HG02938 (cell line): ENCODE measurements at regions not wholly inside any gene's neighbourhood (a gene's known extent, or its start where the extent isn't known, plus 50 kb on each side); places are given as distances from the start of the nearest gene placed in this dataset.
"Not testable (repeated sequence)": the region's sequence is repeated elsewhere in the genome, so short reads cannot be mapped to it uniquely, and the experiment has no call there.

Source experiments
- ATAC-seq: cut with Tn5 transposase; IDR thresholded peaks from one replicate; pipeline ENCODE4 v1.9.1; 2021; ENCODE audit warnings: mild to moderate bottlenecking, moderate library complexity; ENCODE audit not compliant: unreplicated experiment

DNA sequence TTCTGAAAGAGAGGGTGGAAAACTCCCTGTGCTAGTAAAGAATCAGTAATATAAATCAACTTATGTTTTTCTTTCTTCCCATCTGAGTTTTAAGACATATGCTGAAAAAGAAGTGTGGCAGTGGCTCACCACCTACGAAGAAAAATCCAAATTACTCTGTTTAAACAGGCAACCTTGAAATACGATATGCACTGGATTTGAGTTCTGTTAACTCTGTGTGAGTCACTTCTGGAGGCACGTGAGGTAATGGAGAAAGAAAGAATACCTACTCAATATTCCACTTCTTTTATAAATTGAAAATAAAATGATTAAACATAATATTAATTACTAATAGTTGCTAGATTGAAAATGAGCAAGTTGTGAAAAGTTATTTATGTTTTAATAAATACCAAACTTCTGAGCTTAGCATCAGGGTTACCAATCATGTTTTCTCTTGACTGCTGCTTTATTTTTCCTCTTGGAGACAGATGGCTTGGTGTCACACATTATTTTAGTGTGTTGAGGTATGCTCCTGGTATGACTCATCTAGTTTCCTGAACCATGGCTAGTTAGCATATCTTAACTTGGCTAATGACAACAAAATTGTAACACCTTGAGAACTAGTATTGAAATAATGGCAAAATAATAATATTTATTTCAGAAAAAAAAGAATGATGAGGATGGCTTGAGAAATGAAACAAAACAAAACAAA is 1705.5 kb upstream of the PIK3C3 start:
- ATAC-seq: no peak

DNA sequence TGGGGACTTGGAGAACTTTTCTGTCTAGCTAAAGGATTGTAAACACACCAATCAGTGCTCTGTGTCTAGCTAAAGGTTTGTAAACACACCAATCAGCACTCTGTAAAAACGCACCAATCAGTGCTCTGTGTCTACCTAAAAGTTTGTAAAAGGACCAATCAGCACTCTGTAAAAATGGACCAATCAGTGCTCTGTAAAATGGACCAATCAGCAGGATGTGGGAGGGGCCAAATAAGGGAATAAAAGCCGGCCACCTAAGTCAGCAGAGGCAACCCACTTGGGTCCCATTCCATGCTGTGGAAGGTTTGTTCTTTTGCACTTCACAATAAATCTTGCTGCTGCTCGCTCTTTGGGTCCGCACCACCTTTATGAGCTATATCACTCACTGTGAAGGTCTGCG is 1709.4 kb upstream of the PIK3C3 start:
- ATAC-seq: not testable (repeated sequence)

DNA sequence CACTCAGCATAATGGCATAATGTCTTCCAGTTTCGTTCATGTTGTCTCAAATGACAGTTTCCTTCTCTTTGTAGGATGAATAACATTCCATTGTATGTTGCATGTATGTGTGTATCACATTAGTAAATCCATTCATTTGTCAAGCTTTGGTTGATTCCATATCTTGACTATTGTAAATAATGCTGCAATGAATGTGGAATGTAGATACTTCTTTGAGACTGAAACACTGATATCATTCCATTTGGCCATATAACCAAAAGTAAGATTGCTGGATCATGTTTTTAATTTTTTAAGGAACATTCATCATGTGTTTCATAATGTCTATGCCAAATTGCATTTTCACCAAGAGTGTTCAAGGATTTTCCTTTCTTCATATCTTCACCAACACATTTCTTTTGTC is 1711.4 kb upstream of the PIK3C3 start:
- ATAC-seq: no peak

DNA sequence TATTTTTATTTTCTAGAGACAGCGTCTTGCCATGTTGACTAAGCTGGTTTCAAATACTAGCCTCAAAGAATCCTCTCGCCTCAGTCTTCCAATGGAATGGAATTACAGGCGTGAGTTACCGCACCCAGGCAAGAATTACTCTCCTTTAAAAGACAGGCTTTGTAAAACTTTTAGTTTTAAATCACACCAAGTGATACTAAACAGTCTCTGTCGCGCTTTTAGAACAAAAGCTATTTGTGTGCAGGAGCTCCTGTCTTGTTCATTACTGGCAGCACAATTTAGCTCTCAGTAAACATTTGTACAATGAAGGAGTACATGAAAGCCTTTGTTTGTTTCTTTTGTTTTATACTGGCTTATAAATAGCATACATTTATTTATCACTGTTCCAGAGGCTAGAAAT is 1719.2 kb upstream of the PIK3C3 start:
- no peak for ATAC-seq

DNA sequence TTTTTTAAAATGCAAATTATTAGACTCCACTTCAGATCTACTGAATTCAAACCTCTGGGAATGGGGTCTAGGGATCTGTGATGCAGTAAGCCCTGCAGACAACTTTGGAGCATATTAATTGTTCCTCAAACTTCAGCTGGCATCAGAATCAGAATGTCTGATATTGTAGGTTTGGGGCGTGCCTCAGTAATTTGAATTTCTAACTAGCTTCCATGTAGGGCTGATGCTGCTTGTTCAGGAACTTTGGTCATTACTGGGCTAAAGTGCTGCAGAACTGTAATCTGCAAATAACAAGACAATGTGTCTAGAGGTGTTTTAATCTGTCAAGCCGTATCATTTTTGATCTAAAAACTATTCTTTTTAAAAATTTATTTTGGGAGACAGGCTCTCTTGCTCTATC is 1719.7 kb upstream of the PIK3C3 start:
- no peak for ATAC-seq

DNA sequence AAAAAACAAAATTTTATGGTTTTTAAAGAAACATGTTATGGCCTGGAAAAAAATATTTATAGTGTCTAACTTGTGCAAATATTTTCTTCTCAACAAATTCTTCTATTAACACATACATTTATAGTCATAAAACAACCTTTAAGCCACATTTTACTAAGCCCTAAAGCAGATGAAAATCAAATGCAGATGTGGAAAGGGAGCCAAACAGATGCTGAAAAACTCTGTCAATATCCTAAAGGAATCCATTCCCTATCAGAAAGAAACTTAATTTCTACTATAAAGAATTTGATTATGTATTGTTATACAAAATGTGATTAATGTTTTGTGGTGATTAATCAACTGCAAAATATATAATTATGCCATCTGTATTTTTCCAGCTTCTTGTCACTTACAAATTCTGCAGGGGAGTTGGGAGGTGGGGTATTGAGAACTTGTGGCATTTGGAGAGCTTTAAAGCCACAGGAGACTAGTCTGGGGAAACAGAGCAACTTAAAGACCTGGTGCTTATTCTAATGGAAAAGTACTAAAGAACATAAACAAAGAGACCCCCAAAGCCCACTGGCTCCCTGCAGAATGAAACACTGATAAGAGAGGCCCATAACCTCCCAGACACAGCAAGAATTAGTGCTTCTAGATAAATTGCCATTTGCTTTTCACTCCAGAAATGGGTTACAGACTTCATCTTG is 1721.0 kb upstream of the PIK3C3 start:
- no peak for ATAC-seq

DNA sequence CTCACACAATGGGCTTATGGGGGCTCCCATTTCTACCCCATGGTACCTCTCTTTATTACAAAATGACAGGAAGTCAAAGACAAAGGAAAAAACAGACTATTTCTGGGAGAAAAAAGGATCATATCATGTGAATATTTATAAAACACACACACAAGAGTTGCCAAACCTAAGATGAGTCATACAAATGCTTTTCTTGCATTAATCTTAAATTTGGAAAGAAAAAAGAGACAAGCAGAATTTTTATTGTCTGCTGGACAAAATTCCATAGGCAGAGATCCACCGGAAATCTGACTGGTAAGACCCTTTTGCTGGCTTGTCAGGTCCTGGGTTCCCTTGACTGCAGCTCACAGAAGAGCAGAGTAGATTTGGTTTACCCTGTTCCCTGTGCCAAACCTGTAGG is 1732.3 kb upstream of the PIK3C3 start:
- no peak for ATAC-seq

DNA sequence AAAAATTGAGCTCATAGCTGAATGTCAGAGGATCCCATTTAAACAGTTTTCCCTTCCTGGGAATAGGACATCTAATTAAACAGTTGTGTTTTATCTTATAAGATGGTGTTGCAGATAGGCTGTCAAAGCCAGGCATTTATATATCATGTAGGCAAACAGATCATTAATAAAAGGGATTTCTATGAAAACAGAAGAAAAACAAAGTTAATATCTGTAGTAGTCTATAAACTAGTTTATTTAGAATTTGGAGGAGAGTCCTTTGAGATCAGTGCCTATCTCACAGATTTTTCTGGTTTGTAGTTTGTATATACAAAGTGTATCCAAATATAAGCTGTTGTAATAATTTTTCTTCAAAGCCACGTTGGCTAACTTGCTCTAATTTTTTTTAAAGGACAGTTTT is 1738.2 kb upstream of the PIK3C3 start:
- ATAC-seq: no peak

DNA sequence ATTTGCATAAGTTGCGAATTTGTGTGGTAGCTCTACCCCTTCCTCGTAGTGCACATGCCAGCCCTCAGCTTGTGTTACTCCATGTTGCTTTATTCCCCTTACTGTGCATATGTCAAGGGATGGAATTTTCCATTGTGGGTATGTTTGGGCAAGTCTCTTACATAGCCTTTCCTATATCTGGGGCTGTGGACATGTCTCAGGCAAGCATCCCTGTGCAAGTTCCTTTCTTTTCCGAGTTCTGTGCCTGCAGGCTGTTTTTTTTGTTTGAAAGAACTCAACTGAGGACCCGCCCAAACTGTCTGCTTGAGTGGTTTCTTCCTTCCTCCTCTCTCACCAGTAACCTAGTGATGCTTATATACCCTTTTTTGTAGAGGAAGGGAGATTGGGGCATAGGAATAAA is 1739.1 kb upstream of the PIK3C3 start:
- no peak for ATAC-seq

DNA sequence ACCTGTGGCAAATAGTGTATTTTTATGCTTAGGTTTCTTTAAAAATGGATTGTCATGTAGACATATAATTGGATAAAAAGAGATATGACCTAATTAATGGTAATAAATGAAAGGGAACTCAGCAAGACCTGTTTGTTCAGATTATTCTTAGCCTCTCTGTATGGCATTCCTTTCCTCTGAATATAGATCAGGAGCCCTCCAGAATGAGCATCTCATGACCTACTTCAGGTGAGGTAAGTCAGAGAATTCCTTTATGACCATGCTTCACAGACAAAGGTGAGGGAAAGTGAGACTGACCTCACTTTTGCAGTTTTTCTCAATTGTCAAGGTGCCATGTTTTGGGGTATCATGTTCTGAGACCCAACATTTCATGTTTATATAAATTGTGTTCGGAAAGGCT is 1744.3 kb upstream of the PIK3C3 start:
- ATAC-seq: no peak

DNA sequence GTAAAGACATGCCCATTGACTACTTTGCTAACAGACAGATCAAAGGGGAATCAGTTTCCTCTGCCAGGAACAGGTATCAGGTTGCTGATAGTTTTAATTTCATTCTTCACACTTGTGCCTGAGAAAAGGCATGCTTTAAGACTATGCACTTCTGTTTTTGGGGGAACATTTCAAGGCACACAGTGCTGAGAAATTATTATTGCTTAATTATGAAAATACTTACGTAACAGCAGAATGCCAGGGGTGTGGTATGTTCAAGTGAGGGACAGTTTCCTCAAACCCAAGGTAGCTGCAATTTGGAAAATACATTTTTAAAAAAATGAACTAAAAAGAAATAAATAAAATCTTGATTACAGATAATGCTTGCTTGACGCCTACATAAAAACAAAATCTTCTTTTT is 1746.1 kb upstream of the PIK3C3 start:
- ATAC-seq: no peak

DNA sequence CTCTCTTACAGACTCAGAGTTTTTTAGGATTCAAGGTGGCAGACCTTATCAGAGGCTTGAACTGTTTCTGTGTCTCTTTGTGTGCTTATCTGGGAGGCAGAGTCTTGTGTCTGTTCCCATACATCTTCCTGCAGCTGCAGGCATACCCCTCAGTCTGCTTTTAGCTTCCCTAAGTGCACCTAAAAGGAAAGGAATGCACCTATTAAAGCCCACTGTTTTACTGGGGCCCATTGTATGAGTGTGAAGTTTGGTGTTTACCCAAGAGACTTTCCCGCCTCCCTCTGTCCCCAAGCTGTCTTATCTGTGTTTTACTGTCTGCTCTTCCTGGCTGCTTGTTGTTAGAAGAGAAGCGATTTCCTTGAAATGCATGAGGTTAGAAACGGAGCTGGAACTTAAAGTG is 1757.3 kb upstream of the PIK3C3 start:
- ATAC-seq: no peak

DNA sequence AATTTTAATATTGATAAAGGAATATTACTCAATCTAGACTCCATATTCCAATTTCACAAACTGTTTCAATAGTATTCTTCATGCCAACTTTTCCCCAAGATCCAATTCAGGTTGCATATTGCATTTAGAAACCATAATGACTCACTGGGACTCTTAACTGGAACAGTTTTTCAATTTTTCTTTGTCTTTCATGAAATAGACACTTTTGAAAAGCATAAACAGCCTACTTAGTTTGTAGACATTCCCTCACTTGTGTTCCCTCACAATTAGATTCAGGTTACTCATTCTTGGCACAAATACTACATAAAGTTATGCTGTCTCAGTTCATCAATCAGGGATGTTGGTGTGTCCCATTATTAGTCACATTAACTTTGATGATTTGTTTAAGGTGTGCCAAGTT is 1768.4 kb upstream of the PIK3C3 start:
- ATAC-seq: no peak

DNA sequence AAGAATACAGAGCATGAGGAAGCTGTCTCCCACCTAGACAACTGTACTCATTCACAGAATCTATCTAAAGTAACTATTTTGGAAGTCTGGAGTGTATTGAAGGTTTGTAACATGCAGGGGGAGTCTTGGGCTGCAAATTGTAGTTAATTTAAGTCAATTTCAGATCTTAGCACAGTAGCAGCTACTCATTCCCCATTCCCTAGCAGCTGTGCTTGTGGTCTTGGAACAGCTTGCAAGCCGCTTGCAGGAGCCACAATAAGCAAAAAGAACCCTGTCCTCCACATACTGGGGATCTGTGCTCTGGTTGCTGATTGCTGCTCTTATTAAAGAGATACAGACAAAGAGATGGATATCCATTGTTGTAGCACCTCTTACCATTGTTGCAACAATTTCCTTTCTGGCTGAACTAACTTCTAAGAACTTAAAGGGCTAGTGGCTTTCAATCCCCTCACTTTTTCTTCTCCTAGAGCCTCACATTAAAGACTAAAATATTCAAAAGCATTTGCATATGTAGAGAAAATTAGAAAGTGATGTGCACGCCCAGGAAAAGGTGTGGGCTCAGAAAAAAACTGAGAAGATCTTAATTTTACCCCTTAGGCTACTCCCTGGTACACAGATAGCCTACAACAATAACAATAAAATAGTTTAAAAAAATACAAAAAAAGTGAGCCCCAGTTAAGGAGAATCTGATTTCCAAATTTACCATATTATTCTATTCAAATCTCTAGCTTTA is 1775.1 kb upstream of the PIK3C3 start:
- no peak for ATAC-seq

DNA sequence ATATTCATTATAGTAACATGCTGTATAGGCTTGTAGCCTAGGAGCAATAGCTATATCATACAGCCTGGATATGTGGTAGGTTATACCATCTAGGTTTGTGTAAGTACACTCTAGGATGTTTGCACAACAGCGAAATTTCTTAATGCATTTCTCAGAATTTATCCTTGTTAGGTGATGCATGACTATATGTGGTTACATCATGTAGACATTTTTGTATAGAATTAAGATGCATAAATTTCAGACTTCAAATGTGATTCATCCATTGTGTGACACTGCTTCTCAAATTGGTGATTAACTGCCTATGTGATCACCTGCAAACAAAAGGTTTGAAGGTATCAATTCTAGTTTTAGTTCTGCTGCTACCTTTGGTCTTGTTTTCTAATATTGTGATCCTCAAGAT is 1787.0 kb upstream of the PIK3C3 start:
- ATAC-seq: no peak

DNA sequence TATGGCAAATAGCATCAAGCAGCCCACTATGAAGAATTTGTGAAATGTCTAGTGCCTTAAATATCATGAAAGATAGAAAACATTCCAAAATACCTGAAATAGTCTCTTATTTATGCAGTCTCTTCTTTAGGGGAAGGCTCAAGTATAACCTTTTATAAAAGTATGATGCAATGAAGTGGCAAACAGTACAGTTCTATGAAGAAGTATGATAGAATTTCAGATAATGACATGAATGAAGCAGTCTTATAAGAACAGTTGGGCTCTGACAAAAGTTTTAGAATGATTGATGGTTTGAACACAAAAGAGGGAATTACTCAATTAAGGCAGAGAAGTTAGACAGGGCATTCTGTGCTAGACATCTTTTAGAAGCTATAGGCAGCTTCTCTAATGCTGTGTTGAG is 1791.8 kb upstream of the PIK3C3 start:
- no peak for ATAC-seq

DNA sequence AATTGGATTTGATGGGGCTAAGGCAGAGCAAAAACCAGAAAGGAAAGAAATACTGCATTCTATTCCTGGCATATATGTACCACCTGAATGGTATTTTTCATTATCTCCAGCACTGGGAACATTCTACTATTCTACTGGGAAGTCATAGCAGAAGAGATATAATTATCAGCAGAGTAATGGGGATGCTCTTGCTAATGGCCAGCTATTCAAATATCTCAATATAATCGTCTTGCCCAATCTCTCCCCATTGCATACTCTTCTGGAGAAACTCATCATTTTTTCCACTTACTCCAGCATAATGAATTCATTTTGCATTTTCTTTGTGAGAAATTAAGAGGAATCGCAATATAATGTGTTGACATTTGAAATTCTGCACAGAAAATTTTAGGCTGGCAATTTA is 1794.7 kb upstream of the PIK3C3 start:
- ATAC-seq: no peak

DNA sequence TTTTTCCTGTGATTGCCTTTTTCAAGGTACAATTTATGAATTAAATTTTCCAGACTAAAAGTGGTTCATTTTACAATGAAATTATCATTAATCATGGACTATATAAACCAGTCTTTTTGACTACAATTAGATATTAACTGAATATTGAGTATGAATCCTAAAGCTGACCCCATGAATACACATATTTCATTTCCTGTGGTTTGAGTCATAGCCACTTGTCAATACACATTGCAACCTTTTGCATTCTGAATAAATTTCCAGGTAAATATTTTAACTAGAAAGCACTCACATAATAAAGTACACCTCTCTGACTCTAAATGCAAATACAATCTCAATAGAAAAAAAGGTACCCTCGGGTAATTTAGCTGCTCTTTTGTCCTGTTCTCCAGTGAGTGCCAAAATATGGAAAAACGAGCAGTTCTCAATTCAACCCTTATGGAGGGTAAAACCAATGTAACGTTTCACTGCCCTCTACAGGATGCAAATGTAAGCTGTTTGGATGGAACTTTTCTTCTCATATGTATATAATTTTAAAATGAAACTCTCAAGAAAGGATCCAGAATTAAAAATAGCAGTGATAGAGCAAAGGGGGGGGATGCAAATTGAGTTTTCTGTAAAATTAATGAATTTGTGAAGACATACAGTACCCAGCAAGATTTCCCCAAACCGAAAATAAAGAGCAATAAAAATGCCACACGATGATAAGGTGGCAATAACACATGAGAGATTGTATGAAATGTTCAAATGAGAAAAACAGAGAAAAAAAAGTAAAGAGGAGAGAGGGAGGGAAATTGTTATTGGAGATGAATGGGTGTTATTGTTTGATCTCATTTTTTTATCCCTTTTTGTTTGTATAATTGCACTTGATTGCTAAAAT is 1795.7 kb upstream of the PIK3C3 start:
- ATAC-seq: no peak

DNA sequence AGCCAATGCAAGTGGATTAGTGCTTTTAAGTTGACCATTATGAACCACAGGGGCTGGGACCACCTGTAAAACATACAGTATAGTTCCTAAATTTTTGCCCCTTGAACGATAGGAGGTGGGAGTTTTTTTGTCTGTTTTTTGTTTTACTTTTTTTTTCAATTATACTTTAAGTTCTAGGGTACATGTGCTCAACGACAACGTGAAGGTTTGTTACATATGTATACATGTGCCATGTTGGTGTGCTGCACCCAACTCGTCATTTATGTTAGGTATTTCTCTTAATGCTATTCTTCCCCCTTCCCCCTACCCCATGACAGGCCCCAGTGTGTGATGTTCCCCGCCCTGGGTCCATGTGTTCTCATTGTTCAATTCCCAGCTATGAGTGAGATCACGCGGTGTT is 1797.9 kb upstream of the PIK3C3 start:
- ATAC-seq: no peak

DNA sequence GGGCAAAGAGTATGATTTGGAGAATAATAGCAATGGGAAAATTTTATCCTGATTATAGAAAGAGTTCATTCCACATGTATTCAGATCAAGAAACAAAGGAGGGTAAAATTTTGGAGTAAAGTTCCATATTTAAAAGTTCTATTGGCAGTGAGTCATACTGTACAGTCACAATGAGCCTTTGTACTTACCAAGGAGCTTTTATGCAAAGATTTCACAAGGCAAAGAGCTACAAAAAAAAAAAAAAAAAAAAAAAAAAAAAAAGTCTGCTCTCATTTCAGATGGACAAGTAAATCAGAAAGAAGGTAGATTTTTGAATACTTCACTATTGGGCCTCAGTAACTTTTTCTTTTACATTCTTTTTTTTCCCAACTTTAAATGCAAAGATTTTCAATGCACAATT is 1802.2 kb upstream of the PIK3C3 start:
- ATAC-seq: no peak

DNA sequence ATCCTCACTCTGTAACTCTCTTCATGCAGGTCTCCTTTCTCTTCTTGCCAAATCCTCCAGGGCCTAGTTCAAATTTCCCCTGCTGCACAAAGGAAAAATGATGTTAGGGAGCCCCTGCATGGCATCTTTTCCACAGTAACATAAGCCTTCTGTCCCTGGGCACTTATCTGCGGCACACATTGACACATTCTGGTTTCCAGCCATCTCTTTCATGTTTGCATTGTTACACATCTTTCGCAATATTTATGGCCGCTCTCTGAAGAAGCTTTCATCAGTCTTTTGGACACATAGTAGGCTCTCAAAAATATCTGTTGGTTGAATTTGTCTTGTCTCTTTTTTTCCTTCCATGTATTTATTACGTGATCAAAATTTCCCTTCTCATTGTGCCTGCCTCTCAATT is 1806.1 kb upstream of the PIK3C3 start:
- ATAC-seq: no peak
